ENCODE measurements at regions not wholly inside any gene's neighbourhood (a gene's known extent, or its start where the extent isn't known, plus 50 kb on each side); places are given as distances from the start of the nearest gene placed in this dataset.

DNA sequence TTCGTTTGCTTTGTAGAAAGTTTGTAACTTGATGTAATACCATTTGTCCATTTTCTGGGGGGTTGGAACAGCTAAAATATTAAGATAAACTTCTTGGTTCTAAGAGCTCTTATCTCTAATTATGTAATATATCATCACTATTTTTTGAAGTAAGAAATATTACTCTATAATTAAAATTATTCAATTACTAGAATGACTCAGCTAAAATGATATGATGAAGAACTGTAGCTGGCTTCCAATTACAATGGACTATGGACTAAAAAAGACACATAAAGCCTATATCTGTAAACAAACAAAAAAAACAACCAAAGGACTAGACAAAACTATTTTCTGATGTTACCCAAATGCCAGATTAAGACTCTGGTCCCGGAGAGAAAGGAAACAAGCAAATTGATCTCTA is 569.4 kb downstream of the PCDH18 start (continued):
- TF ChIP-seq JUNB (IDR thresholded peaks at IDR 0.05) (no peak), NFIC (IDR thresholded peaks at IDR 0.05; ENCODE audit: low read depth, low read length) (no peak), YY1 (IDR thresholded peaks at IDR 0.05; ENCODE audit: low read depth, low read length) (no peak), MLLT1 (IDR thresholded peaks at IDR 0.05) (no peak), WRNIP1 (IDR thresholded peaks at IDR 0.05; ENCODE audit: borderline replicate concordance, low read depth, low read length) (no peak), MXI1 (IDR thresholded peaks at IDR 0.05; ENCODE audit: low read depth, low read length) (no peak), POLR2AphosphoS2 (IDR thresholded peaks at IDR 0.05; ENCODE audit: low read depth, low read length) (no peak)
- TF ChIP-seq, protein P1, sequence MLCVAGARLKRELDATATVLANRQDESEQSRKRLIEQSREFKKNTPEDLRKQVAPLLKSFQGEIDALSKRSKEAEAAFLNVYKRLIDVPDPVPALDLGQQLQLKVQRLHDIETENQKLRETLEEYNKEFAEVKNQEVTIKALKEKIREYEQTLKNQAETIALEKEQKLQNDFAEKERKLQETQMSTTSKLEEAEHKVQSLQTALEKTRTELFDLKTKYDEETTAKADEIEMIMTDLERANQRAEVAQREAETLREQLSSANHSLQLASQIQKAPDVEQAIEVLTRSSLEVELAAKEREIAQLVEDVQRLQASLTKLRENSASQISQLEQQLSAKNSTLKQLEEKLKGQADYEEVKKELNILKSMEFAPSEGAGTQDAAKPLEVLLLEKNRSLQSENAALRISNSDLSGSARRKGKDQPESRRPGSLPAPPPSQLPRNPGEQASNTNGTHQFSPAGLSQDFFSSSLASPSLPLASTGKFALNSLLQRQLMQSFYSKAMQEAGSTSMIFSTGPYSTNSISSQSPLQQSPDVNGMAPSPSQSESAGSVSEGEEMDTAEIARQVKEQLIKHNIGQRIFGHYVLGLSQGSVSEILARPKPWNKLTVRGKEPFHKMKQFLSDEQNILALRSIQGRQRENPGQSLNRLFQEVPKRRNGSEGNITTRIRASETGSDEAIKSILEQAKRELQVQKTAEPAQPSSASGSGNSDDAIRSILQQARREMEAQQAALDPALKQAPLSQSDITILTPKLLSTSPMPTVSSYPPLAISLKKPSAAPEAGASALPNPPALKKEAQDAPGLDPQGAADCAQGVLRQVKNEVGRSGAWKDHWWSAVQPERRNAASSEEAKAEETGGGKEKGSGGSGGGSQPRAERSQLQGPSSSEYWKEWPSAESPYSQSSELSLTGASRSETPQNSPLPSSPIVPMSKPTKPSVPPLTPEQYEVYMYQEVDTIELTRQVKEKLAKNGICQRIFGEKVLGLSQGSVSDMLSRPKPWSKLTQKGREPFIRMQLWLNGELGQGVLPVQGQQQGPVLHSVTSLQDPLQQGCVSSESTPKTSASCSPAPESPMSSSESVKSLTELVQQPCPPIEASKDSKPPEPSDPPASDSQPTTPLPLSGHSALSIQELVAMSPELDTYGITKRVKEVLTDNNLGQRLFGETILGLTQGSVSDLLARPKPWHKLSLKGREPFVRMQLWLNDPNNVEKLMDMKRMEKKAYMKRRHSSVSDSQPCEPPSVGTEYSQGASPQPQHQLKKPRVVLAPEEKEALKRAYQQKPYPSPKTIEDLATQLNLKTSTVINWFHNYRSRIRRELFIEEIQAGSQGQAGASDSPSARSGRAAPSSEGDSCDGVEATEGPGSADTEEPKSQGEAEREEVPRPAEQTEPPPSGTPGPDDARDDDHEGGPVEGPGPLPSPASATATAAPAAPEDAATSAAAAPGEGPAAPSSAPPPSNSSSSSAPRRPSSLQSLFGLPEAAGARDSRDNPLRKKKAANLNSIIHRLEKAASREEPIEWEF (IDR thresholded peaks at IDR 0.05; ENCODE audit: insufficient replicate concordance, low read depth, low read length) = no peak
